Activated CD4-positive, alpha-beta T cell treated with anti-CD3 and anti-CD28 coated beads, Interleukin-10, Interleukin-2, amounts not matched to agents 100 ng/mL and 50 ng/mL, durations not matched to agents 16 hours and 8 hours (primary cell): ENCODE measurements at regions not wholly inside any gene's neighbourhood (a gene's known extent, or its start where the extent isn't known, plus 50 kb on each side); places are given as distances from the start of the nearest gene placed in this dataset.
A peak's percentile ranks its signal among the peaks of the same experiment; 100 is the strongest.

Experiments used
- DNase-seq: peaks from one replicate; pipeline ENCODE4 v3.0.0-alpha.2; 2020

- no peak for DNase-seq
Observed at GRCh38 chr12:65517656-65518210, 239.2 kb downstream of the MSRB3 start.

- no peak for DNase-seq
Observed at GRCh38 chr12:65518771-65519170, 240.3 kb downstream of the MSRB3 start.

GRCh38 chr12:65520658-65521057, 242.2 kb downstream of the MSRB3 start:
- no peak for DNase-seq

- no peak for DNase-seq
Observed at GRCh38 chr12:65522956-65523860, 244.7 kb downstream of the MSRB3 start.

GRCh38 chr12:65524666-65525065, 246.2 kb downstream of the MSRB3 start:
- DNase-seq: no peak

GRCh38 chr12:65525491-65526141, 247.1 kb downstream of the MSRB3 start:
- DNase-seq: peak; percentile 1

GRCh38 chr12:65526311-65526710, 247.8 kb downstream of the MSRB3 start:
- DNase-seq: no peak

GRCh38 chr12:65528127-65528526, 249.6 kb downstream of the MSRB3 start:
- no peak for DNase-seq

GRCh38 chr12:65529106-65529505, 250.6 kb downstream of the MSRB3 start:
- no peak for DNase-seq

- no peak for DNase-seq
Observed at GRCh38 chr12:65529771-65530435, 251.4 kb downstream of the MSRB3 start.

GRCh38 chr12:65532162-65532561, 253.7 kb downstream of the MSRB3 start:
- DNase-seq: no peak

- DNase-seq: no peak
Observed at GRCh38 chr12:65532764-65533163, 254.3 kb downstream of the MSRB3 start.

- no peak for DNase-seq
Observed at GRCh38 chr12:65533177-65533883, 254.8 kb downstream of the MSRB3 start.

GRCh38 chr12:65534238-65534841, 255.9 kb downstream of the MSRB3 start:
- DNase-seq: no peak

- DNase-seq: no peak
Observed at GRCh38 chr12:65535946-65536345, 257.5 kb downstream of the MSRB3 start.

GRCh38 chr12:65536351-65536750, 257.9 kb downstream of the MSRB3 start:
- DNase-seq: no peak

GRCh38 chr12:65536876-65537681, 258.6 kb downstream of the MSRB3 start:
- no peak for DNase-seq

GRCh38 chr12:65537978-65538377, 259.5 kb downstream of the MSRB3 start:
- no peak for DNase-seq

GRCh38 chr12:65539023-65539422, 260.5 kb downstream of the MSRB3 start:
- no peak for DNase-seq

GRCh38 chr12:65540140-65540539, 261.7 kb downstream of the MSRB3 start:
- no peak for DNase-seq

- no peak for DNase-seq
Observed at GRCh38 chr12:65546528-65546927, 268.0 kb downstream of the MSRB3 start.
